Psoas muscle (tissue), 7 donors: ENCODE measurements at regions not wholly inside any gene's neighbourhood (a gene's known extent, or its start where the extent isn't known, plus 50 kb on each side); places are given as distances from the start of the nearest gene placed in this dataset.

Experiments used
- ATAC-seq, 4 donors: fragments of 200-7000 bp; cut with Tn5 transposase; one replicate each; pipeline ENCODE4 v1.9.1; 2020; ENCODE audit warnings: moderate library complexity in 3 of 4, mild to moderate bottlenecking in 2 of 4
- DNase-seq, 2 donors: peaks; one replicate each; pipeline ENCODE4 v3.0.0-alpha.2; 2020
- H3K27ac ChIP-seq: fragments of 200-600 bp; one replicate; pipeline ENCODE4 v1.8.0; 2022
- H3K27me3 ChIP-seq, 3 donors: fragments of 200-600 bp in 1 of 3; one replicate each; pipeline versions ENCODE4 v1.6.1 to v1.8.0; 2013 to 2022; ENCODE audit warnings: low read length in 2 of 3, mild to moderate bottlenecking in 2 of 3, moderate library complexity in 1 of 3; ENCODE audit not compliant: insufficient read depth in 3 of 3
- H3K36me3 ChIP-seq, 2 donors: fragments of 200-600 bp in 1 of 2; one replicate each; pipeline versions ENCODE4 v1.6.1 to v1.8.0; 2013 to 2022; ENCODE audit warnings: low read depth in 1 of 2, mild to moderate bottlenecking in 1 of 2, moderate library complexity in 1 of 2; ENCODE audit not compliant: insufficient read depth in 1 of 2
- H3K4me1 ChIP-seq: fragments of 200-600 bp; one replicate; pipeline ENCODE4 v1.8.0; 2022
- H3K4me3 ChIP-seq: fragments of 200-600 bp; one replicate; pipeline ENCODE4 v1.8.0; 2022; ENCODE audit warnings: mild to moderate bottlenecking
- H3K9me3 ChIP-seq: fragments of 200-600 bp; one replicate; pipeline ENCODE4 v1.8.0; 2022
- WGBS, 3 donors: extraction: QIAGEN DNeasy Blood & Tissue Kit; methylation state at CpG; one replicate each; pipeline versions ENCODE4 v1.1.6 to v1.1.7; 2013; 5-methylcytosine and 5-hydroxymethylcytosine counted together
- intact Hi-C, 2 donors: fragments of 100-400 bp; cut with DNase I; formaldehyde crosslinking; loops; one replicate each; pipeline versions ENCODE4 v1.11.0 to v1.14.2; 2022
- TF ChIP-seq, protein P1 (sequence below): fragments of 200-600 bp; IDR thresholded peaks from one replicate; pipeline ENCODE4 v1.8.0; 2022; ENCODE audit warnings: antibody characterized with exemption
- donor health status: healthy with polysubstance abuse.
- donor health status: DM: no; HTN: no; CAD: no; lungs with moderate emphysema.
- donor health status: Bipolar disorder and iron deficiency.
- donor health status: healthy.
- donor health status: DM: yes; HTN: yes; CAD: no.
- donor health status: DM: no; HTN: no; CAD: no.
- donor health status: DM: yes; HTN: yes; CAD: no.

DNA sequence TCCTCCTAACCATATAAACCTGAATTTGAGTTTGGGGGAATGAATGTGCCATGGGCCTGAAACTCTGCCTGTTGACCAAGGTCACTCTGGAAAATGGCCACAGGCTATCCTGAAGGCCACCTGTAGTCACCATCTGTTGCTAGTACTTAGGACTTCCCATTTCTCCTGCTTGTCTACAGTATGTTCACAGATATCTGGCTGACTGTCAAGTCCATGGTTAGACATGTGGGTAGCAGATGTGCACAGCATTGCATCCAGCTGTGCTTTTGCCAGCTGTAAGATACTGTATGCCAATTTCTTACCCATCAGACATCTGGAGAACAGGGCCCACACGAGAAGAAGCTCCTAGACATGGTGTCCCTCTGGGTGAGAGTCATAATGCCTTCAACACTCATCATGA is 475.4 kb downstream of the INSC start:
- H3K27ac ChIP-seq: no peak overlapping the region
- intact Hi-C loops: no loop called here
- peaks cover 13% of the 10 kb centered on the region for H3K4me1 ChIP-seq
- 26 to 46% (median 35%) methylated on average over 1 of the region's 1 CpG for WGBS, 3 donors
- no peak for DNase-seq
- H3K9me3 ChIP-seq: no peaks in the 10 kb centered on the region
- H3K36me3 ChIP-seq: no peaks in the 10 kb centered on the region
- TF ChIP-seq, protein P1, sequence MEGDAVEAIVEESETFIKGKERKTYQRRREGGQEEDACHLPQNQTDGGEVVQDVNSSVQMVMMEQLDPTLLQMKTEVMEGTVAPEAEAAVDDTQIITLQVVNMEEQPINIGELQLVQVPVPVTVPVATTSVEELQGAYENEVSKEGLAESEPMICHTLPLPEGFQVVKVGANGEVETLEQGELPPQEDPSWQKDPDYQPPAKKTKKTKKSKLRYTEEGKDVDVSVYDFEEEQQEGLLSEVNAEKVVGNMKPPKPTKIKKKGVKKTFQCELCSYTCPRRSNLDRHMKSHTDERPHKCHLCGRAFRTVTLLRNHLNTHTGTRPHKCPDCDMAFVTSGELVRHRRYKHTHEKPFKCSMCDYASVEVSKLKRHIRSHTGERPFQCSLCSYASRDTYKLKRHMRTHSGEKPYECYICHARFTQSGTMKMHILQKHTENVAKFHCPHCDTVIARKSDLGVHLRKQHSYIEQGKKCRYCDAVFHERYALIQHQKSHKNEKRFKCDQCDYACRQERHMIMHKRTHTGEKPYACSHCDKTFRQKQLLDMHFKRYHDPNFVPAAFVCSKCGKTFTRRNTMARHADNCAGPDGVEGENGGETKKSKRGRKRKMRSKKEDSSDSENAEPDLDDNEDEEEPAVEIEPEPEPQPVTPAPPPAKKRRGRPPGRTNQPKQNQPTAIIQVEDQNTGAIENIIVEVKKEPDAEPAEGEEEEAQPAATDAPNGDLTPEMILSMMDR: no peak
- no peaks in the 10 kb centered on the region for H3K27me3 ChIP-seq
- H3K4me3 ChIP-seq: no peak overlapping the region
- ATAC-seq: no peak

DNA sequence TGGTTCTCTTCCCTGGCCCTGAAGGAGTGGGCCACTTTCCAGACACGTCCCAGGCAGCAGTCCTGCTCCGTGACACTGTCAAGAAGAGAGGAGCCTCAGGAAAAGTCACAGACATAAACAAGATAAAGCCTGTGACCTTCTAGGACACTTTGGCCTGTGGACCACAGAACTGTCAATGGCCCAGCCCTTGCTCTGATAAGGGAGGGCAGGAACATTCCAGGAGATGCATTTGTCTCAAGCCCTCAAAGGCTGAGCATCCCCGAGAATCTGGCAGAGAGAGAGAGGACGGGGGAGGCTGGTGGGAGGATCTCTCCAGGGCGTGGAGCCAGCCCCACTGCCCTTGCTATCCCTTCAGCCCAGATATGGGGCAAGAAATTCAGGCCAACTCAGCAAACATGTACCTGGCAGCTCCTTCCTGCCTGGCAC is 476.4 kb downstream of the INSC start:
- H3K4me1 ChIP-seq: peaks cover 14% of the 10 kb centered on the region
- H3K9me3 ChIP-seq: no peaks in the 10 kb centered on the region
- ATAC-seq (no peak), DNase-seq (no peak)
- intact Hi-C loops: no loop called here
- H3K4me3 ChIP-seq: no peak overlapping the region
- TF ChIP-seq, protein P1: no peak
- 62 to 80% (median 65%) methylated on average over 5 of the region's 5 CpGs for WGBS, 3 donors
- no peaks in the 10 kb centered on the region for H3K36me3 ChIP-seq
- no peaks in the 10 kb centered on the region for H3K27me3 ChIP-seq
- no peak overlapping the region for H3K27ac ChIP-seq

DNA sequence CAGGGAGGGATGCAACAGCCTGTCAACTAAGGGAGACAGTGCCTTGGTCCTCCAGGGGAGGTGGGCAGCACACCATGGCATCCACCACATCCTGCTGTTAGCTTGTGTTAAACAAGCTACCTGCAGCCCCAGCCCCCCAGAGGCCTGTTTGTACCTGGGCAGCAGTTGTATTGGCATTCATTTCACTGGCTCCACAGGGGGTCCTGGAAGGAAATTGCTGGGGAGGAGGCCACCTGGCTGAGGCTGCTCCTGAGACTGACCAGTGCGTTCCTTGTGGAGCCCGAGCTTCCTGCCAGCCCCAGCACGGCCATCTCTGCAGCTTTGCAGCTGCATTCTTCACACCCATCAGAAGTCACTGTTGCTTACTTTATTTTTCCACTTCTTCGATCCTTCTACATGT is 479.9 kb downstream of the INSC start:
- Histone ChIP-seq H3K36me3 (no peaks in the 10 kb centered on the region), H3K27ac (no peak overlapping the region), H3K4me1 (peaks cover 3% of the 10 kb centered on the region), H3K4me3 (no peak overlapping the region), H3K9me3 (no peaks in the 10 kb centered on the region), H3K27me3 (no peaks in the 10 kb centered on the region)
- DNase-seq (no peak), ATAC-seq (no peak)
- 75 to 86% (median 83%) methylated on average over 4 of the region's 4 CpGs for WGBS, 3 donors
- intact Hi-C loops: no loop called here
- TF ChIP-seq, protein P1: no peak

DNA sequence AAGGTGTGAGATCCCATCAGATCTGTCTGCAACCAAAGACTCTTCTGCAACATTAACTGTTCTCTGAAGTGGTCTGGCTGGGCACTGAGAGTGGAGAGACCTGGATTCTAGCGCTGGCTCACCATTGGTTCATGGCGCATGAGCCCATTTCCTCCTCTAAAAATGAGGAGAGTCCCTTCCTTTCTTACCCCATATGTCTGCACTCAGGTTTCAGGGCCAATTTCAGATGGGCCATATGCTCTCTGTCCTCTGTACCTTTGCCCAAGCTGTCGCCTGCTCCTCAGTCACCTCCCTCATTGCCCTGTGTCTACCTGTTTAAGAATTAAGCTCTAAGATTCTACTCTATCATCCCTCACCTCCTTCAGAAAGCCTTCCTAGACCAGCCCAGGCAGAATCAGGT is 484.7 kb downstream of the INSC start:
- 97 to 99% (median 98%) methylated on average over 3 of the region's 3 CpGs for WGBS, 3 donors
- peaks cover 3% of the 10 kb centered on the region for H3K4me1 ChIP-seq
- DNase-seq (no peak), ATAC-seq (no peak)
- H3K27ac ChIP-seq: no peak overlapping the region
- H3K4me3 ChIP-seq: no peak overlapping the region
- intact Hi-C loops: no loop called here
- H3K36me3 ChIP-seq: no peaks in the 10 kb centered on the region
- TF ChIP-seq, protein P1: no peak
- H3K27me3 ChIP-seq: no peaks in the 10 kb centered on the region
- no peaks in the 10 kb centered on the region for H3K9me3 ChIP-seq

DNA sequence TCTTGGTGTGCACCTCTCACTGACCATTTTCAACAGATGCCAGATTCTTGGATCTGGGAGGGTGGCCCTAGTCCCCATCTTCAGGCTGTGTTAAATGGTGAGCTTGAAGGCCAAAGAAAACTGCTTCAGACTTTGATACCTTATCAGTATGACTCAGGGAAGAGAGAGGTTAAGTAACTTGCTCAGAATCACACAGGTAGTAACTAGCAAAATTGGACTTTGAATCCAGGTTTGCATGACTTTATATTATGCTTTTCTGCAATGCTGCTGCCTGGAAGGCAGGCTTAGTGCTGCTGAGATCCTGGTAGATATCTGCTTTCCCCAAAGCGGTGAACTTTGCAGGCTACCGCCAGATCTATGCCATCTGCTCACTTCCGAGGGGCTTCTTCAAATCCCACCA is 487.3 kb downstream of the INSC start:
- TF ChIP-seq, protein P1: no peak
- H3K36me3 ChIP-seq: no peaks in the 10 kb centered on the region
- H3K27ac ChIP-seq: no peak overlapping the region
- H3K4me1 ChIP-seq: no peaks in the 10 kb centered on the region
- H3K4me3 ChIP-seq: no peak overlapping the region
- 98 to 100% (median 98%) methylated on average over 3 of the region's 3 CpGs for WGBS, 3 donors
- no peaks in the 10 kb centered on the region for H3K27me3 ChIP-seq
- intact Hi-C loops: no loop called here
- no peak for DNase-seq
- H3K9me3 ChIP-seq: no peaks in the 10 kb centered on the region
- ATAC-seq: no peak
